ENCODE measurements at regions not wholly inside any gene's neighbourhood (a gene's known extent, or its start where the extent isn't known, plus 50 kb on each side); places are given as distances from the start of the nearest gene placed in this dataset.

DNA sequence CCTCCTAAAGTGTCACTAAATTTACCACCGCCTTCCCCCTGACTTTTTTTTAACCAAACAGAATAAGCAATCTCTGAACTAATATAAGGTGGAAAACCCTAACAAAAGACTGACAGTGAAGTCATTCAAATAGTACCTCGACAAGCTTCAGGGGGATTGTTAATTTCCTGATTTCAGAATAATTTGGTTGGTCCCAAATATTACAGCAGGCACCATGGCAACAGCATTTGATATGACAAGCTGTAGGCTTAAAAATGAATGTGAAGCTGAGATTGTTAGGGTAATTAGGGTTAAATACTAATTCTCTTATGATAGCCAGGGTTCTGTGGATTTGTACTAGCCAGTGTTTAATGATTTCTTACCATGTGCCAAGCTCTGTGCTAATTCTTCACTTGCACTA is 63.5 kb upstream of the GOLGA8B start:
- no peak overlapping the region for H3K4me3 ChIP-seq (ENCODE audit: low read depth, low read length)
- WGBS (ENCODE audit: extremely low coverage, insufficient coverage, insufficient read length) = no CpG with 5 or more reads among the region's 2 CpGs
- DNase-seq = no peak

DNA sequence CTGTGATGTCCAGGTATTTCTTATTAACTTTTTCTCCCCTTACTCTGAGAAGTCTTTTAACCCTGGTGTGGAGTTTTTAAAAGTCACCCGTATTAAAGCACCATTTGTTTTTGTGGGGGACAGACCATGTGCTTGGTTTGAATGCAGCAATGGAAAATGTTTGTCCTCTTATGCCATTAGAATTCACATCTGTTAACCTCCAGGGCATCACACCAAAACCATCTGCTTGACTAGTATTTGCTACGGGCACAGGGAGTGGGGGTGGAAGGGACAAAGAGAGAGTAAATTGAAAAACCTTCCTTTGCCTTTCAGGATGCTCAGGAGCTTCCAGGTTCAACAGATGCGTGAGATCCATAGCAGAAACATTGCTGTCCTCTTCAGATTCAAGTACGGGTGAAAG is 61.4 kb upstream of the GOLGA8B start:
- Histone ChIP-seq H2AFZ (ENCODE audit: insufficient read depth, low read length, poor library complexity) (no peak overlapping the region), H2BK12ac (ENCODE audit: low read length) (no peak overlapping the region), H3K4me2 (ENCODE audit: low read length) (no peak overlapping the region), H3K4me1 (ENCODE audit: control insufficient read depth in 1 of 2, insufficient read depth in 2 of 2, low read length in 2 of 2) (no peaks in the 10 kb centered on the region), H4K8ac (ENCODE audit: low read depth, low read length) (no peak overlapping the region), H2AK5ac (ENCODE audit: low read length) (no peak overlapping the region), H3K27ac (ENCODE audit: low read depth, low read length) (no peak overlapping the region), H3K23ac (ENCODE audit: low read length) (no peak overlapping the region), H3K79me2 (ENCODE audit: control insufficient read depth, insufficient read depth, low read length, poor library complexity) (no peaks in the 10 kb centered on the region), H2BK5ac (ENCODE audit: low read depth, low read length, poor library complexity) (no peak overlapping the region), H3K36me3 (ENCODE audit: control insufficient read depth in 1 of 2, insufficient read depth in 2 of 2, low read length in 2 of 2) (no peaks in the 10 kb centered on the region), H3K14ac (ENCODE audit: low read length) (no peak overlapping the region), H4K12ac (ENCODE audit: low read depth, low read length) (no peak overlapping the region), H3K79me1 (ENCODE audit: low read length) (no peaks in the 10 kb centered on the region), H2BK120ac (ENCODE audit: insufficient read depth, low read length, poor library complexity) (no peak overlapping the region), H3K9ac (ENCODE audit: low read length) (no peak overlapping the region), H3K9me3 (ENCODE audit: insufficient read depth, low read depth, low read length) (no peaks in the 10 kb centered on the region), H3K4ac (ENCODE audit: low read depth, low read length) (no peak overlapping the region), H3K27me3 (ENCODE audit: insufficient read depth, low read length) (no peaks in the 10 kb centered on the region), H3K4me3 (ENCODE audit: low read depth, low read length) (no peak overlapping the region), H3K18ac (ENCODE audit: low read length) (no peak overlapping the region), H4K91ac (ENCODE audit: low read depth, low read length) (no peak overlapping the region)
- no CpG with 5 or more reads among the region's 4 CpGs for WGBS (ENCODE audit: extremely low coverage, insufficient coverage, insufficient read length)
- no peak for DNase-seq

More for the DNA sequence above, 63.5 kb upstream of the GOLGA8B start:
- Histone ChIP-seq H2BK12ac (ENCODE audit: low read length) (no peak overlapping the region), H4K8ac (ENCODE audit: low read depth, low read length) (no peak overlapping the region), H2BK5ac (ENCODE audit: low read depth, low read length, poor library complexity) (no peak overlapping the region), H3K4me1 (ENCODE audit: control insufficient read depth in 1 of 2, insufficient read depth in 2 of 2, low read length in 2 of 2) (no peaks in the 10 kb centered on the region), H3K4me2 (ENCODE audit: low read length) (no peak overlapping the region), H3K9me3 (ENCODE audit: insufficient read depth, low read depth, low read length) (no peaks in the 10 kb centered on the region), H3K79me1 (ENCODE audit: low read length) (no peaks in the 10 kb centered on the region), H2AK5ac (ENCODE audit: low read length) (no peak overlapping the region), H4K12ac (ENCODE audit: low read depth, low read length) (no peak overlapping the region), H3K4ac (ENCODE audit: low read depth, low read length) (no peak overlapping the region), H3K36me3 (ENCODE audit: control insufficient read depth in 1 of 2, insufficient read depth in 2 of 2, low read length in 2 of 2) (no peaks in the 10 kb centered on the region), H4K91ac (ENCODE audit: low read depth, low read length) (no peak overlapping the region), H3K79me2 (ENCODE audit: control insufficient read depth, insufficient read depth, low read length, poor library complexity) (no peaks in the 10 kb centered on the region), H3K14ac (ENCODE audit: low read length) (no peak overlapping the region), H3K18ac (ENCODE audit: low read length) (no peak overlapping the region), H3K9ac (ENCODE audit: low read length) (no peak overlapping the region), H3K27ac (ENCODE audit: low read depth, low read length) (no peak overlapping the region), H2BK120ac (ENCODE audit: insufficient read depth, low read length, poor library complexity) (no peak overlapping the region), H2AFZ (ENCODE audit: insufficient read depth, low read length, poor library complexity) (no peak overlapping the region), H3K23ac (ENCODE audit: low read length) (no peak overlapping the region), H3K27me3 (ENCODE audit: insufficient read depth, low read length) (no peaks in the 10 kb centered on the region)

- Histone ChIP-seq H3K4me1 (ENCODE audit: control insufficient read depth in 1 of 2, insufficient read depth in 2 of 2, low read length in 2 of 2) (no peaks in the 10 kb centered on the region), H2BK120ac (ENCODE audit: insufficient read depth, low read length, poor library complexity) (no peak overlapping the region), H4K91ac (ENCODE audit: low read depth, low read length) (no peak overlapping the region), H2BK12ac (ENCODE audit: low read length) (no peak overlapping the region), H3K79me2 (ENCODE audit: control insufficient read depth, insufficient read depth, low read length, poor library complexity) (no peaks in the 10 kb centered on the region), H3K9ac (ENCODE audit: low read length) (no peak overlapping the region), H3K36me3 (ENCODE audit: control insufficient read depth in 1 of 2, insufficient read depth in 2 of 2, low read length in 2 of 2) (no peaks in the 10 kb centered on the region), H4K12ac (ENCODE audit: low read depth, low read length) (no peak overlapping the region), H3K4ac (ENCODE audit: low read depth, low read length) (no peak overlapping the region), H3K23ac (ENCODE audit: low read length) (no peak overlapping the region), H3K27me3 (ENCODE audit: insufficient read depth, low read length) (no peaks in the 10 kb centered on the region), H3K27ac (ENCODE audit: low read depth, low read length) (no peak overlapping the region), H3K14ac (ENCODE audit: low read length) (no peak overlapping the region), H3K9me3 (ENCODE audit: insufficient read depth, low read depth, low read length) (no peaks in the 10 kb centered on the region), H3K18ac (ENCODE audit: low read length) (no peak overlapping the region), H4K8ac (ENCODE audit: low read depth, low read length) (no peak overlapping the region), H3K4me3 (ENCODE audit: low read depth, low read length) (no peak overlapping the region), H2BK5ac (ENCODE audit: low read depth, low read length, poor library complexity) (no peak overlapping the region), H3K79me1 (ENCODE audit: low read length) (no peaks in the 10 kb centered on the region), H2AK5ac (ENCODE audit: low read length) (no peak overlapping the region), H3K4me2 (ENCODE audit: low read length) (no peak overlapping the region), H2AFZ (ENCODE audit: insufficient read depth, low read length, poor library complexity) (no peak overlapping the region)
- WGBS (ENCODE audit: extremely low coverage, insufficient coverage, insufficient read length) = no CpG with 5 or more reads among the region's 1 CpG
- no peak for DNase-seq
These were observed 60.6 kb upstream of the GOLGA8B start for GRCh38 chr15:34644061-34644460.

DNA sequence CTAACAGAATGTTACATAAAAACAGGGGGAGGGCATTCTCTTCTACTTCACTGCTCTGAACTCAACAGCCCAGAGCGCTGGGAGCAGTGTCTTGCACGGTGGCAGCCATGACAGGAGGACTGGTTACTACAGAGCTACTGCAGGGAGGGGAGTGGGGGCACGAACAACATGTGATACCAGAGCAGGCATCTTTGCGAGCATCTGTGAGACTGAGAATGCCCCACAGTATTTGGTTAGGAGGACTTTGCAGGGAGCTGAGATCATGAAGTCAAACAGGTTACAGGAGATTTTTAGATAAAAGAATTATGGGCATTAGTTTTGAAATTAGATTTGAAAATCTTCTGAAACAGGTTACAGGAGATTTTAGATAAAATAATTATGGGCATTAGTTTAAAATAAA is 58.8 kb upstream of the GOLGA8B start:
- Histone ChIP-seq H2AFZ (ENCODE audit: insufficient read depth, low read length, poor library complexity) (no peak overlapping the region), H3K4me2 (ENCODE audit: low read length) (no peak overlapping the region), H3K14ac (ENCODE audit: low read length) (no peak overlapping the region), H3K4me3 (ENCODE audit: low read depth, low read length) (no peak overlapping the region), H3K36me3 (ENCODE audit: control insufficient read depth in 1 of 2, insufficient read depth in 2 of 2, low read length in 2 of 2) (no peaks in the 10 kb centered on the region), H2AK5ac (ENCODE audit: low read length) (no peak overlapping the region), H2BK120ac (ENCODE audit: insufficient read depth, low read length, poor library complexity) (no peak overlapping the region), H2BK5ac (ENCODE audit: low read depth, low read length, poor library complexity) (no peak overlapping the region), H3K79me2 (ENCODE audit: control insufficient read depth, insufficient read depth, low read length, poor library complexity) (no peaks in the 10 kb centered on the region), H4K8ac (ENCODE audit: low read depth, low read length) (no peak overlapping the region), H4K91ac (ENCODE audit: low read depth, low read length) (no peak overlapping the region), H3K27me3 (ENCODE audit: insufficient read depth, low read length) (no peaks in the 10 kb centered on the region), H3K4me1 (ENCODE audit: control insufficient read depth in 1 of 2, insufficient read depth in 2 of 2, low read length in 2 of 2) (no peaks in the 10 kb centered on the region), H3K4ac (ENCODE audit: low read depth, low read length) (no peak overlapping the region), H4K12ac (ENCODE audit: low read depth, low read length) (no peak overlapping the region), H3K9ac (ENCODE audit: low read length) (no peak overlapping the region), H3K23ac (ENCODE audit: low read length) (no peak overlapping the region), H3K79me1 (ENCODE audit: low read length) (no peaks in the 10 kb centered on the region), H2BK12ac (ENCODE audit: low read length) (no peak overlapping the region), H3K27ac (ENCODE audit: low read depth, low read length) (no peak overlapping the region), H3K18ac (ENCODE audit: low read length) (no peak overlapping the region), H3K9me3 (ENCODE audit: insufficient read depth, low read depth, low read length) (no peaks in the 10 kb centered on the region)
- no peak for DNase-seq
- WGBS (ENCODE audit: extremely low coverage, insufficient coverage, insufficient read length) = no CpG with 5 or more reads among the region's 4 CpGs

DNA sequence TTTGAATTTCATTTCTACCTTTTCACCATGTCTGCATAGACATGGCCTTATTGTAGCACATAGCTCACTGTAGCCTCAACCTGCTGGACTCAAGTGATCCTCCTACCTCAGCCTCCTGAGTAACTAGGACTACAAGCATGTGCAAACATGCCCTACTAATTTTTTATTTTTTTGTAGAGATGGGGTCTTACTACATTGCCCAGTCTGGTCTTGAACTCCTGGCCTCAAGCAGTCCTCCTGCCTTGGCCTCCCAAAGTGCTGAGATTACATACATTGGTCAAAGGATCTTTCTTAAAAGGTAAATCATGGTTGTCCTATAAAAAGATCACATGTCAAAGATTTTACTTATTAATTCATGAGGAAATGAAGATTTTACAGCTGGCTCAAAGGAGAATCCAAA is 57.2 kb upstream of the GOLGA8B start:
- Histone ChIP-seq H2BK5ac (ENCODE audit: low read depth, low read length, poor library complexity) (no peak overlapping the region), H2BK120ac (ENCODE audit: insufficient read depth, low read length, poor library complexity) (no peak overlapping the region), H3K27me3 (ENCODE audit: insufficient read depth, low read length) (no peaks in the 10 kb centered on the region), H3K79me2 (ENCODE audit: control insufficient read depth, insufficient read depth, low read length, poor library complexity) (no peaks in the 10 kb centered on the region), H3K14ac (ENCODE audit: low read length) (no peak overlapping the region), H3K27ac (ENCODE audit: low read depth, low read length) (no peak overlapping the region), H3K79me1 (ENCODE audit: low read length) (no peaks in the 10 kb centered on the region), H2AFZ (ENCODE audit: insufficient read depth, low read length, poor library complexity) (no peak overlapping the region), H4K91ac (ENCODE audit: low read depth, low read length) (no peak overlapping the region), H2BK12ac (ENCODE audit: low read length) (no peak overlapping the region), H3K4me2 (ENCODE audit: low read length) (no peak overlapping the region), H3K36me3 (ENCODE audit: control insufficient read depth in 1 of 2, insufficient read depth in 2 of 2, low read length in 2 of 2) (no peaks in the 10 kb centered on the region), H3K4me3 (ENCODE audit: low read depth, low read length) (no peak overlapping the region), H3K4ac (ENCODE audit: low read depth, low read length) (no peak overlapping the region), H3K23ac (ENCODE audit: low read length) (no peak overlapping the region), H3K4me1 (ENCODE audit: control insufficient read depth in 1 of 2, insufficient read depth in 2 of 2, low read length in 2 of 2) (no peaks in the 10 kb centered on the region), H3K18ac (ENCODE audit: low read length) (no peak overlapping the region), H3K9ac (ENCODE audit: low read length) (no peak overlapping the region), H2AK5ac (ENCODE audit: low read length) (no peak overlapping the region), H3K9me3 (ENCODE audit: insufficient read depth, low read depth, low read length) (no peaks in the 10 kb centered on the region), H4K12ac (ENCODE audit: low read depth, low read length) (no peak overlapping the region), H4K8ac (ENCODE audit: low read depth, low read length) (no peak overlapping the region)
- DNase-seq = no peak
